ENCODE measurements at regions not wholly inside any gene's neighbourhood (a gene's known extent, or its start where the extent isn't known, plus 50 kb on each side); places are given as distances from the start of the nearest gene placed in this dataset.

DNA sequence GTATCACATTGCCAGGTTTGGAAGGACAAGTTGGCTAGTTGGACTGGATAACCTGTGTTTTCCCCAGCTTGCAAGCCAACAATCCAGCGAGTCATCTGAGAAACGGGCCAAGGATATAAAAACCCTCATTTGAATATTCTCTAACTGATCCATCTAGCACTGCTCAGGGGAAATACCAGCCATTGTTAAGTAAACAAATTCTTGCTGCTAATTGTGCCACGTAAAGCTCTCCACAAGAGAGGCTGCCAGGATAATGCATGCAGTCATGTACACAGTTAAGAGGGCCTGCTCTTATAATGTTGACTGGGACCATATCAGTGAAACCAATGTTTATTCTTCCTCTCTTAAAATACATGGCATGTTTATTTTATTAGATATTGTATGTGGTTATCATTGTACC is 663.2 kb upstream of the SGCG start:
- Histone ChIP-seq H3K27me3 (ENCODE audit: control insufficient read depth, insufficient read depth) (no peaks in the 10 kb centered on the region), H3K9me3 (ENCODE audit: control insufficient read depth, low read length) (no peaks in the 10 kb centered on the region), H3K4me3 (ENCODE audit: low read length) (no peak overlapping the region), H3K27ac (ENCODE audit: low read length) (no peak overlapping the region), H3K4me1 (ENCODE audit: control insufficient read depth, insufficient read depth, low read length) (no peaks in the 10 kb centered on the region)
- 47% methylated on average over 3 of the region's 3 CpGs for WGBS
- no peak for DNase-seq
- intact Hi-C loops (cut with DNase I), result no loop called here
- ATAC-seq, result no peak

DNA sequence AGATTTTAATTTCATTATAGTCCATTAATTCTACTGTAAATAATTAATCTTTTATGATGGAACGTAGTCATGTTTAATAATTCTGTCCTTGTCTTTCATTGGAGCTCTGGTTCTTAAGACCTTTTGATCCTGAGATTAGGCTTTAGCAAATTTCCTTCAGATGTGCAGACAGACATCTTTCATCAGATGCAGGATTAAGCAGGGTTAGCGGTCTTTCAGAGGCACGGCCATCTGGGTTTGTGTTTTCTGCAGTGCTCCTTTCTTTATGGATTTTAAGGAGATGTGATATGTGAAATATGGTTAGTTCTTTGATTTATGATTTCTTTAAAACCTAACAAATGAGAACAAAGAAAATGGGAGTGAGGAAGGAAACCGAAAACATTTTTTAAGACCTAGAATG is 643.9 kb upstream of the SGCG start:
- no peak for DNase-seq
- WGBS, result 73% methylated on average over 4 of the region's 4 CpGs
- intact Hi-C loops (cut with DNase I), result no loop called here
- Histone ChIP-seq H3K9me3 (ENCODE audit: control insufficient read depth, low read length) (no peaks in the 10 kb centered on the region), H3K4me1 (ENCODE audit: control insufficient read depth, insufficient read depth, low read length) (no peaks in the 10 kb centered on the region), H3K4me3 (ENCODE audit: low read length) (no peak overlapping the region), H3K27ac (ENCODE audit: low read length) (no peak overlapping the region), H3K27me3 (ENCODE audit: control insufficient read depth, insufficient read depth) (no peaks in the 10 kb centered on the region)
- no peak for ATAC-seq

DNA sequence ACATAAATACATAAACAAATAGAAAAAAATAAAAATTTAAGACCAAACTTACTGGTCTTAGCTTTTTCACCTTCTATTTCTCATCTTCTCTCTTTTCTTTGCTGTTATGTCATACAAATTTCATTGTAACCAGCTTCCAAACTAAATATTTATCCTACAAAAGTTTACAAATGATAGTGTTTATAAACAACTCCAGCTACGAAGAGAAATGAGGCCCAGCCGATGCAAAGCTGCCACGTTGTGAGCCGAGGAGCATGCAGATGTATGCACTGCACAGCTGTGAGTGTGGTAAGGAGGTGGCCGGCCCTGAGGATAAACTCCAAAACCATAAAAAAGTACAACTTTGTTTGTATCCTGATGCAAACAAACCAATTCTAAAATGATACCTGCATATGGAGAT is 642.4 kb upstream of the SGCG start:
- H3K9me3 ChIP-seq (ENCODE audit: control insufficient read depth, low read length), result no peaks in the 10 kb centered on the region
- DNase-seq, result no peak
- H3K27ac ChIP-seq (ENCODE audit: low read length), result no peak overlapping the region
- H3K4me1 ChIP-seq (ENCODE audit: control insufficient read depth, insufficient read depth, low read length), result no peaks in the 10 kb centered on the region
- ATAC-seq, result no peak
- no peaks in the 10 kb centered on the region for H3K27me3 ChIP-seq (ENCODE audit: control insufficient read depth, insufficient read depth)
- 87% methylated on average over 5 of the region's 5 CpGs for WGBS
- no peak overlapping the region for H3K4me3 ChIP-seq (ENCODE audit: low read length)
- intact Hi-C loops (cut with DNase I), result no loop called here

DNA sequence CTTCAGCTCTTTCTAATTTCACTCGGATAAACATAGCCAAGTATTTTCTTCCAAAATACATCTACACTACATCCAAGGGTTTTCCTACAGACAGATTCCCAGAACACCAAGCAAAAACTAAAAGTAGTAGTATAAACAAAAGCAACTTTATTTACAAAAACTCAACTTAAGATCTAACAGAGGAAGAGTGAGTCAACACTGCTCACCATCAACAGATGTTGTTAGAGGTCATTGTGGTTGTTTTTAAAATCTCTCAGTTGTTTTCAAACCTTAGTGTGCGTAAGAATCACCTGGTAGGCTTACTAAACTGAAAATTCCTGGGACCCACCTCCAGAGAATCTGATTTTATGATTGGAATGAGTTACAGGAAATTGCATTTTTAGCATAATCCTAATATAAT is 631.7 kb upstream of the SGCG start:
- Histone ChIP-seq H3K27ac (ENCODE audit: low read length) (no peak overlapping the region), H3K4me1 (ENCODE audit: control insufficient read depth, insufficient read depth, low read length) (no peaks in the 10 kb centered on the region), H3K4me3 (ENCODE audit: low read length) (no peak overlapping the region), H3K9me3 (ENCODE audit: control insufficient read depth, low read length) (no peaks in the 10 kb centered on the region), H3K27me3 (ENCODE audit: control insufficient read depth, insufficient read depth) (no peaks in the 10 kb centered on the region)
- DNase-seq (no peak), ATAC-seq (no peak)
- intact Hi-C loops (cut with DNase I), result no loop called here
- WGBS, result 86% methylated on average over 2 of the region's 2 CpGs

DNA sequence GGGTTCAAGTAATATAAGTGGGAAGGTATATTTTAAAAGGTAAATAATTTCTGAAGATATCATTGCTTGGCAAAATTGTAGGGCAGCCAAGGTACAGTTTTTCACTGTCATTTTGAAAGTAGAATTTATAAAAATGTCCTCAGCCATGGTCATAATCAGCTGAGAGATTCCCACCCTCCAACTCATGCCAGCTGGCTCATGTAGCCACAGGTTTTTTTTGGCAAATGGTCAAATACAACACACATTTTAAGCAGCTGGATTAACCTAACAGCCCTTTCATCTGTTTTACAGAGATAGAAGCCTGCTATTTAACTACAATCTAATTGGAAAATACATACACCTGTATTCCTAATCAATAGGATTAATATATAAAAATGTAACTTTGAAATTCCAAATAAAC is 619.2 kb upstream of the SGCG start:
- no peak for ATAC-seq
- H3K4me3 ChIP-seq (ENCODE audit: low read length), result no peak overlapping the region
- intact Hi-C loops (cut with DNase I), result no loop called here

DNA sequence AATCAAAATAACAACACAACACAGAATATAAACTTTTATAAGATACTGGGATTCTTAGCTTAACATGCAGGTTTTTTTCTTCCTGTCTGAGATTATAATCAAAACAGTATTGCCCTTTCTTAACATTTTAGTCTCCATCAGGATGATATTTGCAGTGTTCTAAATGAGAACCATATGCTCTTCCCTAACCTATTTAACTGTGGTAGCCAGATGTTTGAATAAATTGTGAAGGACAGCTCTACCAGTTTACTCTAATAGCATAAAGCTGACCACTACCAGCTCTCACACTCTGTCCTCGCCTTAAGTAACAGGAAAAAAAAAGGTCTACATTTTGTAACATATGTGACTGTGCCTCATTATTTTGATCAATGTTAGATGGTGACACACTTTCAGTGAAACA is 618.7 kb upstream of the SGCG start:
- ATAC-seq (no peak), DNase-seq (no peak)
- WGBS, result 78% methylated on average over 1 of the region's 1 CpG
- Histone ChIP-seq H3K27ac (ENCODE audit: low read length) (no peak overlapping the region), H3K4me3 (ENCODE audit: low read length) (no peak overlapping the region), H3K4me1 (ENCODE audit: control insufficient read depth, insufficient read depth, low read length) (no peaks in the 10 kb centered on the region), H3K9me3 (ENCODE audit: control insufficient read depth, low read length) (no peaks in the 10 kb centered on the region), H3K27me3 (ENCODE audit: control insufficient read depth, insufficient read depth) (no peaks in the 10 kb centered on the region)
- intact Hi-C loops (cut with DNase I), result no loop called here

More for the DNA sequence above, 619.2 kb upstream of the SGCG start:
- Histone ChIP-seq H3K27ac (ENCODE audit: low read length) (no peak overlapping the region), H3K27me3 (ENCODE audit: control insufficient read depth, insufficient read depth) (no peaks in the 10 kb centered on the region), H3K9me3 (ENCODE audit: control insufficient read depth, low read length) (no peaks in the 10 kb centered on the region), H3K4me1 (ENCODE audit: control insufficient read depth, insufficient read depth, low read length) (no peaks in the 10 kb centered on the region)
- DNase-seq, result no peak

DNA sequence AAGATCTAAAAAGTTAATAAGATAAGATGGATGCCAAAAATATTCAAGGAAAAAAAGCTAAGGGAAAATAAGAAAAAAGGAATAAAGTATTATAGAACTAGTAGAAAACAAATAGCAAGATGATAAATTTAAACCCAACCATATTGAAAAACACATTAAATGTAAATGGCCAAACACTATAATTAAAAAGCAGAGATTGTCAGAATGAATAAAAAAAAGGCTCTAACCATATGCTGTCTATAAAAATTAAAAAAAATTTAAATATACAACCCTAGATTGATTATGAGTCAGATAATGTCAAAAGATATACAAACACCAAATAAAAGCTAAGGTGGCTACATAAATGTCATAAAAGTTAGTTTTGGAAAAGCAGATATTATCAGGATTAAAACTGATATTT is 617.5 kb upstream of the SGCG start:
- no peaks in the 10 kb centered on the region for H3K9me3 ChIP-seq (ENCODE audit: control insufficient read depth, low read length)
- no peak overlapping the region for H3K27ac ChIP-seq (ENCODE audit: low read length)
- H3K4me3 ChIP-seq (ENCODE audit: low read length), result no peak overlapping the region
- intact Hi-C loops (cut with DNase I), result no loop called here
- no peak for DNase-seq
- ATAC-seq, result no peak
- no peaks in the 10 kb centered on the region for H3K27me3 ChIP-seq (ENCODE audit: control insufficient read depth, insufficient read depth)
- no peaks in the 10 kb centered on the region for H3K4me1 ChIP-seq (ENCODE audit: control insufficient read depth, insufficient read depth, low read length)

DNA sequence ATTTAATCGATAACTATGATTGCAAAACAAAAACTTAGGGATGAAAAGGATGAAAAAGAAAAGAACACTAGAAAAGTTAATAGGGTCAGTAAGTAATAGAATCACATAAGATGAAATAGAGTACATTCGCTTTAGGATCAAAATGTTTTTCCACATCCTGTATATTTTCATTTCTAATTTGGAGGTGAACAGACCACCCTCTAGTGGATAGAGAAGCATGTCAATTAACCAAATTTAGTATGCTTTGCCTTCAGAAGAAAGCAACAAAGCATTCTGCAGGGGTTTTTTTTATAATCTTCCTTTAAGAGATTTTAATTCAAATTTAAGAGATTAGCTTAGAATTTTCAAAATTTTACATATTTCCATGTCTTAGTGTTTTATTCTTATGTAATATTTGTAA is 611.0 kb upstream of the SGCG start:
- no peak overlapping the region for H3K4me3 ChIP-seq (ENCODE audit: low read length)
- no peak overlapping the region for H3K27ac ChIP-seq (ENCODE audit: low read length)
- H3K4me1 ChIP-seq (ENCODE audit: control insufficient read depth, insufficient read depth, low read length), result no peaks in the 10 kb centered on the region
- intact Hi-C loops (cut with DNase I), result no loop called here
- H3K9me3 ChIP-seq (ENCODE audit: control insufficient read depth, low read length), result no peaks in the 10 kb centered on the region
- DNase-seq (no peak), ATAC-seq (no peak)
- H3K27me3 ChIP-seq (ENCODE audit: control insufficient read depth, insufficient read depth), result no peaks in the 10 kb centered on the region
- 75% methylated on average over 2 of the region's 2 CpGs for WGBS

DNA sequence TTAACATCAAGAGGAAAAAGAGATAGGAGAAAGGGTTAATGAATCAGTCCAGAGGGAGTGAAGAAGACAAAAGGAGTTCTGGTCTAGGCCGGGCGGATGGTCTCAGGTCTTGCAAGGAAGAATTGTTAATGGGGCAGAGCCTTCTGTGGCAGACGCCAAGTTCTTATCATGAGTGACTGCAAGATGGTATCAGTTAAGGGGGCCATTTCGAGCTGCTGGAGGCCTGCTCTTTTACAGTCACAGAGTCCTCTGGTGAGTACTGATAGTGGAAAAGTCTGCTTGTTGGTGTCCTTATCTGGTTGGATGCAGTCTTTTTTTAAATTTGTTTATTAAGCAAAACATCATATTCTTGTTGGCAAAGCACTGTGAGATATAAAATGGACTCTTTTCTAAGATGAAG is 590.9 kb upstream of the SGCG start:
- Histone ChIP-seq H3K9me3 (ENCODE audit: control insufficient read depth, low read length) (no peaks in the 10 kb centered on the region), H3K27ac (ENCODE audit: low read length) (no peak overlapping the region), H3K4me1 (ENCODE audit: control insufficient read depth, insufficient read depth, low read length) (no peaks in the 10 kb centered on the region), H3K4me3 (ENCODE audit: low read length) (no peak overlapping the region), H3K27me3 (ENCODE audit: control insufficient read depth, insufficient read depth) (no peaks in the 10 kb centered on the region)
- intact Hi-C loops (cut with DNase I), result no loop called here
- DNase-seq (no peak), ATAC-seq (no peak)
- WGBS, result 36% methylated on average over 4 of the region's 4 CpGs

DNA sequence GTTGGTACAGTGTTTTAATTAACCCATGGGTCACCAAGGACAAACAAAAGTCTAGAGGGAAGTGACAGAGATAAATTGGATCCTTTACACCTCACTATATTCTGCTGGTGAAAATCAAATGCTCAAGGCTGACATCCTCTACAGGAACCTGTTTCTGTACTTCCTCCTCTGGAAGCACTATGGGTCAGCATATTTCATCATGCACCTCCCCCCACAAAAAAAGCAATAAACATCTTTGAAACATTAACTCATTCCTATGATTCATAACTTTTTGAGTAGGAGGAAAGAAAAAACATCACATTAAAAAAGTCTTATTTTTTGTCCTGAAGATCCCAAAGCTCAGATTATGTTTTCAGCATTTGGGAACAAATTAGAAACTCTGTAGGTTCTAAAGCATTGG is 588.3 kb upstream of the SGCG start:
- Histone ChIP-seq H3K9me3 (ENCODE audit: control insufficient read depth, low read length) (no peaks in the 10 kb centered on the region), H3K4me3 (ENCODE audit: low read length) (no peak overlapping the region), H3K27ac (ENCODE audit: low read length) (no peak overlapping the region), H3K4me1 (ENCODE audit: control insufficient read depth, insufficient read depth, low read length) (no peaks in the 10 kb centered on the region), H3K27me3 (ENCODE audit: control insufficient read depth, insufficient read depth) (no peaks in the 10 kb centered on the region)
- ATAC-seq (no peak), DNase-seq (no peak)
- intact Hi-C loops (cut with DNase I), result no loop called here

DNA sequence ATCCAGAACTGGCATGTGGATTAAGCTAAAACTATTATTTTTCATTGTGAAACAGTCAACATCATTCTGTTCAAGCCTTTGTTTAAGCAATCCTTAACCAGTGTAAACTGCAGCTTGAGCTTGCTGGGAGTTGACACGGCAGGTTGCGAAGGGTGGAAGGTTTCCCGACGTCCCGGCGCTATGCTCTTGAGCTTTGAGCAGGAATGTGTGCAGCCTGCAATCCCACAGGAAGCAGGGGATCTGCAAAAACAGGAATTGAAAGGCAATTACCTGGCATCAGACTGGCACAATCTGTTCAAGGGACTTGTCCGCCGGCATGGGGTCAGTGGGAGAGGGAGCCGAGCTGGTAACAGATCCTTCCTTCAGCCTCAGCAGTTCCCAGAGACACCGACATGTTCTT is 586.7 kb upstream of the SGCG start:
- Histone ChIP-seq H3K4me3 (ENCODE audit: low read length) (no peak overlapping the region), H3K27me3 (ENCODE audit: control insufficient read depth, insufficient read depth) (no peaks in the 10 kb centered on the region), H3K9me3 (ENCODE audit: control insufficient read depth, low read length) (no peaks in the 10 kb centered on the region), H3K27ac (ENCODE audit: low read length) (no peak overlapping the region), H3K4me1 (ENCODE audit: control insufficient read depth, insufficient read depth, low read length) (no peaks in the 10 kb centered on the region)
- intact Hi-C loops (cut with DNase I), result no loop called here
- 83% methylated on average over 10 of the region's 10 CpGs for WGBS
- ATAC-seq (no peak), DNase-seq (no peak)

DNA sequence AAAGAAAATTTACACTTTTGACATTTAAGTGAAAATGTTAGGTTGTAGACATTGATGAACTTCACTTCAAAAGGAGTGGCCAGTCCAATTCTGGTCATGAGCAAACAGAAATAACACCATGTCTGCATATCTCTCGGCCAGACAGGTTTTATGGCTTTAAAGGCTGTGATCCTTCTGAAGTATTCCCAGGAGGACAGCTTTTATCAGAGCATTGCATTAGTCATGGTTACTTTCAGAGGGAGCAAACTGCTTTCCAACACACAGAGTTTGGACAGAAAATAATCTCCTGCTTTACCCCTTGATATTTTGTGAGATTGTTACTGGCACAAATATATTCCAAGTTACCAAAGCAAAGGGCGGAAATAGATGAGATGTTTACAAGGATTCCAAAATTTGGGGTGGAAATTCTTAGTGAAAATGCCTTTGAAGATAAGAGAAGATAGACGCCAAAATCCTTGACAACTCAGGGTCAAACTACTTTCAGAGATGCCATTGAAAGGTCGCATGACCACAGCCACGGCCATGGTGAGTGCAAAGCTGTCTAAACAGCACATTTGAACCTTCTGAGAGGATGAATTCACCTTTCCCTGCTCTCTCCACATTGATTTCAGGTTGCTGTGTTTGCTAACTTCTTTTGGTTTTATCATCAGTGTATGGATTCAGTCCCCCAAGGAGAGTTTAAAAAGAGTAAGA is 584.5 kb upstream of the SGCG start:
- DNase-seq (no peak), ATAC-seq (no peak)
- no peaks in the 10 kb centered on the region for H3K4me1 ChIP-seq (ENCODE audit: control insufficient read depth, insufficient read depth, low read length)
- H3K27me3 ChIP-seq (ENCODE audit: control insufficient read depth, insufficient read depth), result no peaks in the 10 kb centered on the region
- H3K4me3 ChIP-seq (ENCODE audit: low read length), result no peak overlapping the region
- WGBS, result 31% methylated on average over 5 of the region's 5 CpGs
- H3K9me3 ChIP-seq (ENCODE audit: control insufficient read depth, low read length), result no peaks in the 10 kb centered on the region
- H3K27ac ChIP-seq (ENCODE audit: low read length), result no peak overlapping the region
- intact Hi-C loops (cut with DNase I), result no loop called here

Measured in right cardiac atrium (tissue), 5 donors.